HG03060 (cell line): ENCODE measurements at regions not wholly inside any gene's neighbourhood (a gene's known extent, or its start where the extent isn't known, plus 50 kb on each side); places are given as distances from the start of the nearest gene placed in this dataset.
"Not testable (repeated sequence)": the region's sequence is repeated elsewhere in the genome, so short reads cannot be mapped to it uniquely, and the experiment has no call there.

Source experiments
- ATAC-seq: cut with Tn5 transposase; IDR thresholded peaks from one replicate; pipeline ENCODE4 v1.9.1; 2021; ENCODE audit warnings: low read depth, moderate number of reproducible peaks; ENCODE audit not compliant: unreplicated experiment

DNA sequence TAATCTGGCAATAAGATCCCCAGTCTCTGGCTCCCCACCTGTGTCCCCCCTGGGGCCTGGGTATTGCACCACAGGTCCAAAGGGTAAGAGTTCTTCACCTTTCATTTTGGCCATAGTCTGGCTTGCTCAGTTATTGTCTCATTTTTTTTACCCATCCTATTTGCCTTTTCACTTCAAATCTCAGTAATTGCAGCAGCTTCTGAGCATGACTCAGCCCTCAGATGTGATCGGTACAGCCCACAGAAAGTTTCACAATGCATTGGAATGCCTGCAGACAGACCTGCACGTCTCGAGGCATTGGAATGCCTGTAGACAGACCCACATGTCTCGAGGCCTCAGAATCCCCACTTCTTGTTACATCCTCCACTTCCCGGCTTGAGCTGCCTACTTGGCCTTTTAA lies 173.6 kb downstream of the NUFIP1 start:
- ATAC-seq, result no peak

GRCh38 chr13:44814836-44815235 lies 174.4 kb downstream of the NUFIP1 start:
- no peak for ATAC-seq

- ATAC-seq, result no peak
These were observed 175.1 kb downstream of the NUFIP1 start for GRCh38 chr13:44814161-44814560.

DNA sequence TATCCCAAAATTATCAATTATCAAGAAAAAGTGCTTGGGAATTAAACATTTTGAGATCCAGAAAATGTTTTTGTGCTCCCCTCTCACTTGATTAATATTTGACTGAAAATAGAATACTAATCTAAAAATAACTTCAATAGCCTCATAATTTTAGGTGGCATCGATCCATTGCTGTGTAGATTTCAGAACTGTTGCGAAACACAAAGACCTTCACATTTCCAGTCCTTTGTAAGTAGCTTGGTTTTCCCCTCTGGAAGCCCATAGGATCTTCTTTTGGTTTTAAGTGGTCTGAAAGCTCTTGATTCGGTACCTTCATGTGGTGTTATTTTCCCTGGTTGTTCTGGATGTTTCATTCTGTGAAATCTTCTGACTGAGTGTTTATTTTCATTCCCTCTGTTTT lies 176.5 kb downstream of the NUFIP1 start:
- ATAC-seq, result no peak

GRCh38 chr13:44810061-44810840 lies 179.0 kb downstream of the NUFIP1 start:
- no peak for ATAC-seq

DNA sequence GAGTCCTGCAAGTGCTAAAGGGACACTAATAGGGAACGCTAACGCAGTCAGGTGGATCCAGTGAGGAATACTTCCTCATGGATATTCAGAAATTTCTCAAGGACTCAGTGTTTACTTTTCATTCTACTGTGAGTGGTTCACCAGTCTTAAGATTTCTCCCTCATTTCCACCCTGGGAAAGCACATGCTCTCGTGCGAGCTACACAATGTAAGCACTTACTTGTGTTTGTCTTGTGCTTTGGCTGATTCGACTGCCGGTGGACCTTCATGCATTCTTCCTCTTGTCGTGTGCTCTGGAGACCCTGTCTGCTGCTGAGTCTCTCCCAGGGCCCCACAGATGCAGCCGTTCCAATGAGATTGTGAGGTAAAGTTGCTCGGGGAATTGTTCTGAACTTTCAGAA lies 180.1 kb downstream of the NUFIP1 start:
- no peak for ATAC-seq

DNA sequence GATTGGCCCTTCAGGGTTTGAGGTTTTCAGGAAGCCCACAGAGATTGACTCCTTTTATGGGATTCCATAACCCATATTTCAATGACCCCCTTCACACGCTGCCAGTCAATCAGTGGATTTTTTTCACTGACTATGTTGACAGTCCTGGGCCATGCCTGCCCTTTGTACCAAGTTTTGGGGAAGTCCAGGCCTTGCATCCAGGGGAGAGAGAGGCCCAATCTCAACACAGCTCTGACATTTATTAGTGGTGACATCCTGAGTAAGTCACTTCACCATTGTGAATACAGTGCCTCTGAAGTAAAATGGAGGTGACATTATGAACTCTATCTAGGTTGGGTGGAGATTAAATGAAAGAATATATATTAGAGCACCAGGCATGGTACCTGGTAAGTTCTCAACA lies 181.1 kb downstream of the NUFIP1 start:
- no peak for ATAC-seq

DNA sequence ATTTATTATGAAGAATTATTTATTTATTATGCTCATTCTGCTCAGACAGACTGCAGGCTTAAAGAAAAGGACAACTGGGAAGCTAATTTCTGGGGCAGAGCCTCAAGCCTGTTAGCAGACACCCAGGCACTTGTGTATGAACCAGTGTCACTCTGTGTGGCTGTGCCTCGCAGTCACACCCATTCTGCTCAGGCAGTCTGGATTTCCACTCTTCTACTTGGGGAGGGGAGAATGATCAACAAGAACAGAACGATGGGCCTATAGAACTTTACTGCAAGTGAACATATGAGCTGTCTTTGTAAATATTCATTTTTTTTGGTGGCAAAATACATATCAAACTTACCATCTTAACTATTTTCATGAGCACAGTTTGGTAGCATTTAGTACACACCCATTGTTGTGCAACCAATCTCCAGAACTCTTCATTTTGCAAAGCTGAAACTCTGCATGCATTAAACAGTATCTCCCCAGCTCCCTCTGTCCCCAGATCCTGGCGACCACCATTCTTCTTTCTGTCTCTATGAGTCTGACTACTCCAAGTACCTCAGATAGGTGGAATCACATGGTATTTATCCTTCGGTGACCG lies 181.7 kb downstream of the NUFIP1 start:
- no peak for ATAC-seq

- ATAC-seq, result no peak
These were observed 182.4 kb downstream of the NUFIP1 start for GRCh38 chr13:44806826-44807225.

DNA sequence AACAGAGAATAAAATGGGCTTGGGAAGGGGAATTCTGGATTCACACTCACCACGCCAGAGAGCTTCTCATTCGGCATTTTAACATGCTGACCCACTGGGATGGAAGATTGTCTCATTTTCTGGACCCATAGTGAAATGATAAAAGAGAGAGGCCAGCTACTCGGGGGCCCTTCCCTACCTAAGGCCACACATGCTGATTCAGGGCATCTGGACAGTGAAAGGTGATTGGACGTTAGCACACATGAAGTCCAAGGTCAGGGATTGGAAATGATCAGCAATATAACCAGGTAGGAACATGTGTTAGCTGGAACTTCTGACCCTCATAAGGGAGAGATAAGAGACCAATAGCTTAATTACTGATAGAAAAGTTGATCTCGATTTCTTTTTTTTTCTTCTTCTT lies 183.7 kb downstream of the NUFIP1 start:
- no peak for ATAC-seq

DNA sequence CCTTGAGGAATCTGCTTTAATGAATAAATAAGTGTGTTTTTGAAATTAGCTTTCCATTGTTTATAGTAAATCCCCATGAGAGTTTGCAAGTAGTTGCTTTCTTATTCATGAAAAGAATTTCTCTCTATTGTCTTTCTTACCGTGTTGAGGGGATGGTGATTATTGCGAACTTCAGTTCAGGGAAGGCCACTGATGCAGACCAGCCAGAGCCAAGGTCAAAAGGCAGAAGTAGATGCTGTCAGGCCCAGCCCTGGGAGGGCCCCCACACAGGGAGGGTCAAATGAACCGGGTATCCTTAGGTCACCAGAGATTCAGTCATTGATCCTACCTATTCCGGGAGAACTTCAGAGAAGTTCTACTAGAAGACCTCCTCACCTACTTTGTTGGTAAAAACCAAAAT lies 185.9 kb downstream of the NUFIP1 start:
- ATAC-seq, result no peak

- ATAC-seq, result no peak
These were observed 186.8 kb downstream of the NUFIP1 start for GRCh38 chr13:44802491-44802890.

DNA sequence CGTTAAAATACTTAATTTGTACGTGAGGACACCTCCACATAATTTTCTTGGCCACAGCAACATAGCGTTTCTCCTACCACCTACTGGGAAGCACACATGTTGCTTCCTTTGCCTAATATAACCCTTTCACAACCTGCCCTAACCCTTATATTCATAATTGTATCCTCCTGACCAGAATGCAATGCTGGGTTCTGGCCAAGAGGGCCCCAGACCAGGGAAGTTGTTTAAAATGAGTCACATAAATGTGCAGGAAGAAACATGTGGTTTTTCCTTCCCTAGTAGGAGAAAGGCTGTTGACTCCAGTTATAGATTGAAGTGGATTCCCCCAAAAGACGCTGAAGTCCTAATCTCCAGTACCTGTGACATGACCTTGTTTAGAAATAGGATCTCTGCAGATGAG lies 187.3 kb downstream of the NUFIP1 start:
- ATAC-seq, result no peak

GRCh38 chr13:44800626-44801025 lies 188.6 kb downstream of the NUFIP1 start:
- ATAC-seq, result no peak

DNA sequence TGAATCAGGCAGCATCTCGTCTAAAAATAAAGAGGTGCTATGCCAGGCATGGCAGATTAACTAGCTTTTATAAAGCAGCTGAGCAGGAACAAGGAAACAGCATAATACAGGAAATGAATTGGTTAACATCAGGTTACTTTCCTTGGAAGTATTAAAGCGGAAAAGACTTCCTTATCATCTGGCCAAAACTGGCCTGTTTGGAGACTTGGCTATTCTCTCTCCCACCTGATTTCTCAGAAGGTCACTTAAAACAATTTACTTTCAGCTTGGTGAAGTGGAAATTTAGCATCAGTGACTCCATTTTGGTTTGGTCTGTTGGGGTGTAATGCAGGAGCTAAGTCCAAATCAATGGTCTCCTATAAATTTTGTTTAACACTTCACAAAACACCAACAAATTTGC lies 191.6 kb downstream of the NUFIP1 start:
- ATAC-seq, result no peak

DNA sequence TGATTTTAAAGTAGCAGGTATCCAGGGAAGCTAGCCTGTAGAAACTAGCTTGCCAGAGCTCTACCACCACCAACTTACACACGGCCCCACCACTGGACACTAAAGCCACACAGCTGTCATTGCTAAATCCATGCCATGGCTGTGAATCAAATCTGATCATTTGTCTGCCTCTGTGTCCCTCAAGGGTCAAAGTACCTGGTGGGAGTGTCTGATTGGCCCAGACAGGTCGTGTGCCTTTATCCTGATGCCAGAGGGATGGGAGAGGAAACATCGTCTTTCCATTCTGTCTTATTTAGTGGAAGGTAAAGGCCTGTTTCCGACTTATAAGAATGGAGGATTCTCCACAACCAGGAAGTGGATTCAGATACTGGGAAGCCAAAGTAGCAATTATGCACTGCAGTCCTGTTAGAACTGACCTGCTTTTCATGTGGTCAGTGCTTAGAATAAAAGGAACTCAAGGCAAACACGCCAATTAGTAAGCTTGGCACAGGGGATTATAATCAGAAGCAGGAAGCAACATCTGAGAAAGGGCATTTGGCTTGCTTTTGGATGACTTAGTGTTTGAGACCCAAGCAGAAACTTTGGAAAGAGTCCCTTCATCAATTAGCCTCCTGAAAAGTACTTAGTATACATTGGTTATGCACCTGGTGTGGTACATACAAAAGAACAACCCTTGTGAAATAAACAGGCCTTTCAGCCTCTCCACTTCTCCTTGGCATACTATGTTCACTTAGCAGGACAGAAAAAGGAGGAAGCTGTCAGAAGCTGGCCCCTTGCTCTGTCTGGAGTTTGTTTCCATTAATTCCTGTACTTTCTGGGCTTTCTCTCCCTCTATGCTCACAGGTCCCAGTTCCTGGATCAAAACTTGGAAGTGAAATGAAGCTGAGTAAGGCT lies 192.4 kb downstream of the NUFIP1 start:
- ATAC-seq, result no peak

- not testable (repeated sequence) for ATAC-seq
These were observed 193.2 kb downstream of the NUFIP1 start for GRCh38 chr13:44796039-44796438.

DNA sequence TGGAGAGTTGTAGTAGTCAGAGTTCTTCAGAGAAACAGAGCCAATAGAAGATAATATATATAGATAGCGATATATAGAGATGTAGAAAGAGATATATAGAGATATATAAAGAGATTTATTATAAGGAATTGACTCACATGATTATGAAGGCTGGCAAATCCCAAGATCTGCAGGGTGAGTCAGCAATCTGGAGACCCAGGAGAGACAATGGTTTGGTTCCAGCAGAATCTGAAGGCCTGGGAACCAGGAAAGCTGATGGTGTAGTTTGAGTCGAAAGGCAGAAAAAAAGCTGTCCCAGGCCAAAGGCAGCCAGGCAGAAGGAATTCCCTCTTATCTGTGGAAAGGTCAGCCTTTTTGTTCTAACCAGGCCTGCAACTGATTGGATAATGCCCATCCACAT lies 194.1 kb downstream of the NUFIP1 start:
- no peak for ATAC-seq

DNA sequence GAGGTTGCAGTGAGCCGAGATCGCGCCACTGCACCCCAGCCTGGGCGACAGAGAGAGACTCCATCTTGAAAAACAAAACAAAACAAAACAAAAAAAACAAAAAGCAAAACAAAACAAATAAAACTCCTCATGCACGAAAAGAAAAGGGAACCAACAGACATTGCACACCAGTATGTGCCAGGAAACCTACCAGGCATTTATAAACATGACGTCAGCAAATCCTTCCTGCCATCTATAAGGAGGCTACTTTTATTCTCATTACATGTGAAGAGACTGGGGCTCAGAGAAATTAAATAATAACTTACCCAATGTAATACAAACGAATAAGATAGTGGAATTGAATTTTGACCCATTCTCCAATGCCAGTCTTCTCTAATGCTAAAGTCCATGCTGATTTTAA lies 197.2 kb downstream of the NUFIP1 start:
- ATAC-seq, result no peak

DNA sequence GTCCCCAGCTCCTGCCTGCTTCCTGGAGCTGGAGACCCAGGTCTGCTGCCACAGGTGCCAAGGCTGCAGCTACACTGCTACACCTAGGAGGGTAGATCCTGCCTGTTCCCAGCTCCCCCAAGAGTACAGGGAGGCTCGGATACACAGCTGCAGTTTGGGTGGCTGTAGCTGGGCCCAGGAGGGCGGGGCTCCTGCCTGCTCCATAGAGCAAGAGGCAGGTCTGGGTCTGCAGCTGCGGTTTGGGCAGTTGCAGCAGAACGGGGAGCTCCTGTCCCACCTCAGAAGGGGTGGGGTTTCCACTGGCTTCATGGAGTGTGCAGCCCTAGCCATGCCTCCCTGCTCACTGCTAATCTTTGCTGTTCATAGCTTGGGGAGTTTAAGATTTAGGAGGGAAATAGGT lies 199.0 kb downstream of the NUFIP1 start:
- no peak for ATAC-seq

DNA sequence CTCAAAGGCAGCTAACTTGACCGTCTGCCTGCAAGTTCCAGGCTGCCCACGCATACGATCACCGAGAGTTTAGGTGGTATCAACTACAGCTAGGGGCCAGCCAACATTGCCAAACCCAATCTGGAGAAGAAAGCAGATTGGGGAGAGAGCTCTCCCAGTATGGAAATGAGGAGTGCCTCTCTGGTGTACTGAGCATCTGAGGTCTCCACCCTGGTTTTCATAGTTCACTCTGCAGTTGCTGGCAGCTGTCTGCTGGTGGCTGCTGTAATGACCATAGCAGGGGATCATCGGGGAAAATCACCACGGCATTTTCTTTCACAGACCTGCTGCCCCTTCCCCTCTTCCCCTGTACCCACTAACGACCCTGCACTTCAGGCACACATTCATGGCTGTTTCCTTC lies 201.7 kb downstream of the NUFIP1 start:
- no peak for ATAC-seq
